ENCODE measurements at regions not wholly inside any gene's neighbourhood (a gene's known extent, or its start where the extent isn't known, plus 50 kb on each side); places are given as distances from the start of the nearest gene placed in this dataset.

DNA sequence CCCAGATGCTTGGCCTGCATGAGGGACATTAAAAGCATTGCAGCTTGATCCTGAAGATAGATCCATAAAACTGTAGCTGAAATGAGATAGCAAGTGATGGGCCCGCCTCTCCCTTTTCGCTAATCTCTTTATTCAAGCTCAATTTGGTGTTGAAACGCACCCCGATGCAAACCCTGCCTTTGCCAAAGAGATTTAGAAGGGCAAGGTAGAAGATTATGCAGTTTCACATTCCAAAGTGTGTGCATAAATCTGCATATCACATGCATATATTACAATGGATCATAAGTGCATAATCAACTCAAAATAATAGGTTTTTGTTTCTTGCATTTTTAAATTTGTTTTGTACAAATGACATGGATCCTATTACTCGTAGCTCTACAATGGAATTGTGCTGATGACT, 80.1 kb upstream of the SHANK2 start:
- ChIA-PET POLR2A (no interaction called here), CTCF (interaction anchor here (0.6 kb wide), 1 partner anchor 146 kb away, joined by 3 read pairs; no protein-coding TSS in a partner anchor)
- H3K4me1 ChIP-seq (ENCODE audit: control insufficient read depth in 1 of 2, insufficient read depth in 2 of 2, low read depth in 1 of 2, low read length in 1 of 2): no peaks in the 10 kb centered on the region; a peak in 1 of 4 replicates
- WGBS (ENCODE audit: low lambda C conversion rate): 44% methylated on average over 5 of the region's 5 CpGs
- no peaks in the 10 kb centered on the region for H3K36me3 ChIP-seq (replicated peaks in 1 of 2; ENCODE audit: control insufficient read depth in 1 of 2, insufficient read depth in 2 of 2, low read length in 1 of 2)
- H3K4me3 ChIP-seq (ENCODE audit: low read depth in 2 of 2, low read length in 1 of 2): no peak overlapping the region
- no peak overlapping the region for H3K9ac ChIP-seq
- no peaks in the 10 kb centered on the region for H3F3A ChIP-seq (replicated peaks; ENCODE audit: insufficient read depth)
- H3K9me3 ChIP-seq: no peaks in the 10 kb centered on the region
- H4K20me1 ChIP-seq (ENCODE audit: insufficient read depth): no peaks in the 10 kb centered on the region
- H3K79me2 ChIP-seq (ENCODE audit: insufficient read depth): no peaks in the 10 kb centered on the region
- no peak for DNase-seq
- TF ChIP-seq FOSL2 (IDR thresholded peaks at IDR 0.05; ENCODE audit: borderline replicate concordance, low read depth) (no peak), RFX5 (IDR thresholded peaks at IDR 0.05; ENCODE audit: low read length) (no peak), EP300 (IDR thresholded peaks at IDR 0.05; ENCODE audit: borderline replicate concordance in 1 of 2, low read depth in 1 of 2, low read length in 1 of 2) (no peak), TEAD4 (IDR thresholded peaks at IDR 0.05; ENCODE audit: borderline replicate concordance, insufficient read depth) (no peak), MEF2A (IDR thresholded peaks at IDR 0.05; ENCODE audit: borderline replicate concordance, low read depth) (no peak), RXRA (IDR thresholded peaks at IDR 0.05; ENCODE audit: borderline replicate concordance, low read depth) (no peak), USF1 (IDR thresholded peaks at IDR 0.05; ENCODE audit: borderline replicate concordance, low read depth) (no peak), ELF1 (IDR thresholded peaks at IDR 0.05) (no peak), MXI1 (IDR thresholded peaks at IDR 0.05; ENCODE audit: low read depth, low read length) (no peak), USF2 (IDR thresholded peaks at IDR 0.05; ENCODE audit: borderline replicate concordance, low read depth, low read length) (no peak), NFIC (IDR thresholded peaks at IDR 0.05; ENCODE audit: borderline replicate concordance) (no peak), RAD21 (IDR thresholded peaks at IDR 0.05; ENCODE audit: low read length) (no peak), IRF3 (IDR thresholded peaks at IDR 0.05; ENCODE audit: low read depth, low read length) (no peak), SIN3A (IDR thresholded peaks at IDR 0.05; ENCODE audit: borderline replicate concordance, low read depth, low read length) (no peak), POLR2AphosphoS5 (IDR thresholded peaks at IDR 0.05; ENCODE audit: low read depth, low read length) (no peak), ZBTB33 (IDR thresholded peaks at IDR 0.05; ENCODE audit: borderline replicate concordance, low read depth) (no peak), TCF12 (IDR thresholded peaks at IDR 0.05) (no peak)
- TF ChIP-seq, protein P1, sequence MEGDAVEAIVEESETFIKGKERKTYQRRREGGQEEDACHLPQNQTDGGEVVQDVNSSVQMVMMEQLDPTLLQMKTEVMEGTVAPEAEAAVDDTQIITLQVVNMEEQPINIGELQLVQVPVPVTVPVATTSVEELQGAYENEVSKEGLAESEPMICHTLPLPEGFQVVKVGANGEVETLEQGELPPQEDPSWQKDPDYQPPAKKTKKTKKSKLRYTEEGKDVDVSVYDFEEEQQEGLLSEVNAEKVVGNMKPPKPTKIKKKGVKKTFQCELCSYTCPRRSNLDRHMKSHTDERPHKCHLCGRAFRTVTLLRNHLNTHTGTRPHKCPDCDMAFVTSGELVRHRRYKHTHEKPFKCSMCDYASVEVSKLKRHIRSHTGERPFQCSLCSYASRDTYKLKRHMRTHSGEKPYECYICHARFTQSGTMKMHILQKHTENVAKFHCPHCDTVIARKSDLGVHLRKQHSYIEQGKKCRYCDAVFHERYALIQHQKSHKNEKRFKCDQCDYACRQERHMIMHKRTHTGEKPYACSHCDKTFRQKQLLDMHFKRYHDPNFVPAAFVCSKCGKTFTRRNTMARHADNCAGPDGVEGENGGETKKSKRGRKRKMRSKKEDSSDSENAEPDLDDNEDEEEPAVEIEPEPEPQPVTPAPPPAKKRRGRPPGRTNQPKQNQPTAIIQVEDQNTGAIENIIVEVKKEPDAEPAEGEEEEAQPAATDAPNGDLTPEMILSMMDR (IDR thresholded peaks at IDR 0.05): no peak
- H3K9me2 ChIP-seq: no peaks in the 10 kb centered on the region
- H3K27me3 ChIP-seq (ENCODE audit: insufficient read depth): no peaks in the 10 kb centered on the region
- H3K4me2 ChIP-seq: no peak overlapping the region
- no peak overlapping the region for H3K27ac ChIP-seq (ENCODE audit: low read depth in 2 of 2, low read length in 1 of 2)
- H2AFZ ChIP-seq (ENCODE audit: low read depth): no peak overlapping the region

All from SK-N-SH (cell line).